HCT116 (cell line): ENCODE measurements at regions not wholly inside any gene's neighbourhood (a gene's known extent, or its start where the extent isn't known, plus 50 kb on each side); places are given as distances from the start of the nearest gene placed in this dataset.

Source experiments
- ATAC-seq: fragments of 200-7000 bp; cut with Tn5 transposase; 2 replicates; pipeline ENCODE4 v1.9.1; 2020; ENCODE audit warnings: mild to moderate bottlenecking, moderate library complexity
- BruUV-seq: library from RNA; stranded (reverse); fragments of 400-500 nt; replicated peaks from 2 replicates; lab custom pipeline; 2021; lab: Mats Ljungman, UMichigan
- CTCF ChIA-PET: fragments of 300-600 bp; sonication (Branson Sonifier 250); formaldehyde crosslinking; loops from one replicate; lab custom pipeline; 2021; ENCODE audit warnings: antibody characterized with exemption; lab: Charles Lee
- POLR2A ChIA-PET: fragments of 300-600, 350-600 bp; sonication (Branson Sonifier 250); formaldehyde crosslinking; loops from one replicate; lab custom pipeline; 2021; ENCODE audit warnings: antibody characterized with exemption; lab: Charles Lee
- RAD21 ChIA-PET, 2 experiments: fragments of 300-600 bp; sonication (Branson Sonifier 250); formaldehyde crosslinking; loops; one replicate each; lab custom pipeline; 2023; ENCODE audit warnings: low total read pairs in 2 of 2; ENCODE audit not compliant: uncharacterized antibody in 2 of 2, unreplicated experiment in 2 of 2, low non-redundant PET in 1 of 2; lab: Charles Lee
- DNase-seq: peaks from one replicate; pipeline ENCODE4 v3.0.0-alpha.2; 2010; ENCODE audit warnings: low read depth, low spot score
- H2AFZ ChIP-seq: fragments of 200-600 bp; shearing (Covaris generic), sonication (generic); 2 replicates; pipeline ENCODE4 v1.6.1; 2017; ENCODE audit warnings: low read depth, mixed run types, mixed read lengths, antibody characterized with exemption, low read length; ENCODE audit not compliant: poor library complexity, severe bottlenecking
- H3K27ac ChIP-seq: 2 replicates; pipeline ENCODE4 v1.5.1; 2012; ENCODE audit warnings: low read depth, low read length
- H3K27me3 ChIP-seq: fragments of 200-600 bp; sonication (generic); 2 replicates; pipeline ENCODE4 v1.6.1; 2016; ENCODE audit warnings: mixed run types, low read length, mixed read lengths; ENCODE audit not compliant: insufficient read depth
- H3K36me3 ChIP-seq, 2 experiments: fragments of 200-500 bp in 1 of 2; fragments of 200-600 bp in 1 of 2; sonication (Bioruptor generic) in 1 of 2; sonication (generic) in 1 of 2; 2 replicates each; pipeline versions ENCODE4 v1.5.1 to v1.6.1; 2014 to 2016; ENCODE audit warnings: low read length in 2 of 2, inconsistent platforms in 1 of 2, mixed read lengths in 1 of 2, mixed run types in 1 of 2; ENCODE audit not compliant: insufficient read depth in 2 of 2, control insufficient read depth in 1 of 2
- H3K4me1 ChIP-seq, 2 experiments: fragments of 200-600 bp in 1 of 2; sonication (generic) in 1 of 2; 2 replicates each; pipeline versions ENCODE4 v1.5.1 to v1.6.1; 2012 to 2017; ENCODE audit warnings: low read length in 2 of 2, inconsistent platforms in 1 of 2, mild to moderate bottlenecking in 1 of 2, mixed read lengths in 1 of 2, mixed run types in 1 of 2, moderate library complexity in 1 of 2; ENCODE audit not compliant: insufficient read depth in 2 of 2, control insufficient read depth in 1 of 2
- H3K4me2 ChIP-seq: fragments of 200-600 bp; sonication (generic); 2 replicates; pipeline ENCODE4 v1.6.1; 2017; ENCODE audit warnings: mixed run types, low read length, mixed read lengths
- H3K4me3 ChIP-seq, 2 experiments: fragments of 200-600 bp in 1 of 2; sonication (generic) in 1 of 2; replicated peaks in 1 of 2; 2 replicates each; pipeline ENCODE4 v1.5.1; 2011 to 2016; ENCODE audit warnings: low read length in 2 of 2, control low read depth in 1 of 2, low read depth in 1 of 2, mild to moderate bottlenecking in 1 of 2, mixed read lengths in 1 of 2, mixed run types in 1 of 2
- H3K79me2 ChIP-seq: fragments of 200-600 bp; sonication (generic); 2 replicates; pipeline ENCODE4 v1.6.1; 2017; ENCODE audit warnings: mild to moderate bottlenecking, mixed run types, low read length, moderate library complexity, mixed read lengths; ENCODE audit not compliant: insufficient read depth
- H3K9ac ChIP-seq: fragments of 200-600 bp; sonication (generic); 2 replicates; pipeline ENCODE4 v1.6.1; 2016; ENCODE audit warnings: low read length, mixed read lengths
- H3K9me2 ChIP-seq: fragments of 200-600 bp; sonication (generic), shearing (Covaris generic); 2 replicates; pipeline ENCODE4 v1.6.1; 2017; ENCODE audit warnings: mixed run types, mild to moderate bottlenecking, moderate library complexity; ENCODE audit not compliant: insufficient read depth
- H3K9me3 ChIP-seq, 2 experiments: fragments of 200-500 bp in 1 of 2; fragments of 200-600 bp in 1 of 2; sonication (Bioruptor generic) in 1 of 2; sonication (generic) in 1 of 2; 2 replicates each; pipeline ENCODE4 v1.6.1; 2014 to 2017; ENCODE audit warnings: low read length in 2 of 2, mixed read lengths in 2 of 2, inconsistent platforms in 1 of 2, low read depth in 1 of 2, mild to moderate bottlenecking in 1 of 2, mixed run types in 1 of 2, moderate library complexity in 1 of 2; ENCODE audit not compliant: control insufficient read depth in 1 of 2, insufficient read depth in 1 of 2
- H4K20me1 ChIP-seq: fragments of 200-600 bp; sonication (generic), shearing (Covaris generic); 2 replicates; pipeline ENCODE4 v1.6.1; 2017; ENCODE audit warnings: mixed run types, mild to moderate bottlenecking, moderate library complexity; ENCODE audit not compliant: insufficient read depth
- CBX3 ChIP-seq: IDR thresholded peaks from 2 replicates; pipeline ENCODE4 v1.6.1; 2012; ENCODE audit warnings: low read depth
- CEBPB ChIP-seq: IDR thresholded peaks from 2 replicates; pipeline ENCODE4 v1.6.1; 2012; ENCODE audit warnings: low read depth
- EGR1 ChIP-seq: IDR thresholded peaks from 2 replicates; pipeline ENCODE4 v1.6.1; 2012; ENCODE audit warnings: low read depth
- ELF1 ChIP-seq: IDR thresholded peaks from 2 replicates; pipeline ENCODE4 v1.6.1; 2012; ENCODE audit warnings: low read depth, borderline replicate concordance
- EZH2 ChIP-seq: fragments of 200-600 bp; sonication (generic); IDR thresholded peaks from 2 replicates; pipeline ENCODE4 v1.6.1; 2017; ENCODE audit warnings: antibody characterized with exemption, mixed run types
- FOSL1 ChIP-seq: IDR thresholded peaks from 2 replicates; pipeline ENCODE4 v1.6.1; 2012; ENCODE audit warnings: low read depth
- JUND ChIP-seq: IDR thresholded peaks from 2 replicates; pipeline ENCODE4 v1.6.1; 2012
- POLR2A ChIP-seq: IDR thresholded peaks from 2 replicates; pipeline ENCODE4 v1.7.0; 2011; ENCODE audit warnings: borderline replicate concordance; ENCODE audit not compliant: insufficient read depth, insufficient read length; ENCODE audit errors: extremely low read depth
- POLR2AphosphoS5 ChIP-seq: IDR thresholded peaks from 2 replicates; pipeline ENCODE4 v1.6.1; 2011; ENCODE audit warnings: mild to moderate bottlenecking, low read depth, low read length, moderate library complexity
- RAD21 ChIP-seq: IDR thresholded peaks from 2 replicates; pipeline ENCODE4 v1.6.1; 2012; ENCODE audit warnings: low read depth, mild to moderate bottlenecking
- SIN3A ChIP-seq: IDR thresholded peaks from 2 replicates; pipeline ENCODE4 v1.6.1; 2012; ENCODE audit warnings: low read depth
- SP1 ChIP-seq: IDR thresholded peaks from 2 replicates; pipeline ENCODE4 v1.6.1; 2012; ENCODE audit warnings: low read depth
- SRF ChIP-seq: IDR thresholded peaks from 2 replicates; pipeline ENCODE4 v1.6.1; 2012; ENCODE audit warnings: low read depth
- TCF7L2 ChIP-seq: IDR thresholded peaks from 2 replicates; pipeline ENCODE4 v1.7.0; 2011; ENCODE audit warnings: borderline replicate concordance, inconsistent platforms; ENCODE audit not compliant: insufficient read depth, insufficient read length; ENCODE audit errors: extremely low read depth
- YY1 ChIP-seq: IDR thresholded peaks from 2 replicates; pipeline ENCODE4 v1.6.1; 2011; ENCODE audit warnings: low read length, low read depth, moderate library complexity, mild to moderate bottlenecking; ENCODE audit not compliant: insufficient replicate concordance; ENCODE audit errors: extremely low read depth
- ZBTB33 ChIP-seq: IDR thresholded peaks from 2 replicates; pipeline ENCODE4 v1.6.1; 2011; ENCODE audit warnings: mild to moderate bottlenecking, low read length, moderate library complexity; ENCODE audit not compliant: insufficient replicate concordance; ENCODE audit errors: extremely low read depth
- ZFX ChIP-seq: fragments of 450-650 bp; IDR thresholded peaks from 2 replicates; pipeline ENCODE4 v1.6.1; 2017
- ZNF274 ChIP-seq: fragments of 200-500 bp; sonication (Bioruptor generic); IDR thresholded peaks from 2 replicates; pipeline ENCODE4 v1.6.1; 2014; ENCODE audit warnings: mild to moderate bottlenecking, low read depth, low read length, inconsistent platforms
- intact Hi-C: fragments of 100-400 bp; cut with micrococcal nuclease; formaldehyde crosslinking; loops from 2 replicates; pipeline ENCODE4 v1.10.0; 2022
- TF ChIP-seq, protein P1 (sequence below): IDR thresholded peaks from 2 replicates; pipeline ENCODE4 v1.6.1; 2012
- TF ChIP-seq, protein P2 (sequence below): IDR thresholded peaks from 2 replicates; pipeline ENCODE4 v1.6.1; 2012; ENCODE audit warnings: low read depth

GRCh38 chr7:159238541-159238940, 93.9 kb upstream of the VIPR2 start:
- Histone ChIP-seq H3K27ac (no peak overlapping the region), H3K4me1 (no peaks in the 10 kb centered on the region), H3K79me2 (no peaks in the 10 kb centered on the region), H3K4me3 (no peak overlapping the region), H3K9me2 (0 out of 2 replicates have a peak, but pooled peaks cover 4% of the 10 kb centered on the region), H3K9me3 (no peaks in the 10 kb centered on the region), H3K27me3 (no peaks in the 10 kb centered on the region; the same call in 1 of the 2 replicates), H4K20me1 (no peaks in the 10 kb centered on the region), H3K4me2 (no peak overlapping the region), H3K9ac (no peak overlapping the region), H2AFZ (no peak overlapping the region), H3K36me3 (no peaks in the 10 kb centered on the region)
- no peak for TF ChIP-seq ZNF274
- TF ChIP-seq, protein P1, sequence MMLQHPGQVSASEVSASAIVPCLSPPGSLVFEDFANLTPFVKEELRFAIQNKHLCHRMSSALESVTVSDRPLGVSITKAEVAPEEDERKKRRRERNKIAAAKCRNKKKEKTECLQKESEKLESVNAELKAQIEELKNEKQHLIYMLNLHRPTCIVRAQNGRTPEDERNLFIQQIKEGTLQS = no peak
- TF ChIP-seq SIN3A = no peak
- no peak for TF ChIP-seq SP1
- TF ChIP-seq JUND = no peak
- TF ChIP-seq, protein P2, sequence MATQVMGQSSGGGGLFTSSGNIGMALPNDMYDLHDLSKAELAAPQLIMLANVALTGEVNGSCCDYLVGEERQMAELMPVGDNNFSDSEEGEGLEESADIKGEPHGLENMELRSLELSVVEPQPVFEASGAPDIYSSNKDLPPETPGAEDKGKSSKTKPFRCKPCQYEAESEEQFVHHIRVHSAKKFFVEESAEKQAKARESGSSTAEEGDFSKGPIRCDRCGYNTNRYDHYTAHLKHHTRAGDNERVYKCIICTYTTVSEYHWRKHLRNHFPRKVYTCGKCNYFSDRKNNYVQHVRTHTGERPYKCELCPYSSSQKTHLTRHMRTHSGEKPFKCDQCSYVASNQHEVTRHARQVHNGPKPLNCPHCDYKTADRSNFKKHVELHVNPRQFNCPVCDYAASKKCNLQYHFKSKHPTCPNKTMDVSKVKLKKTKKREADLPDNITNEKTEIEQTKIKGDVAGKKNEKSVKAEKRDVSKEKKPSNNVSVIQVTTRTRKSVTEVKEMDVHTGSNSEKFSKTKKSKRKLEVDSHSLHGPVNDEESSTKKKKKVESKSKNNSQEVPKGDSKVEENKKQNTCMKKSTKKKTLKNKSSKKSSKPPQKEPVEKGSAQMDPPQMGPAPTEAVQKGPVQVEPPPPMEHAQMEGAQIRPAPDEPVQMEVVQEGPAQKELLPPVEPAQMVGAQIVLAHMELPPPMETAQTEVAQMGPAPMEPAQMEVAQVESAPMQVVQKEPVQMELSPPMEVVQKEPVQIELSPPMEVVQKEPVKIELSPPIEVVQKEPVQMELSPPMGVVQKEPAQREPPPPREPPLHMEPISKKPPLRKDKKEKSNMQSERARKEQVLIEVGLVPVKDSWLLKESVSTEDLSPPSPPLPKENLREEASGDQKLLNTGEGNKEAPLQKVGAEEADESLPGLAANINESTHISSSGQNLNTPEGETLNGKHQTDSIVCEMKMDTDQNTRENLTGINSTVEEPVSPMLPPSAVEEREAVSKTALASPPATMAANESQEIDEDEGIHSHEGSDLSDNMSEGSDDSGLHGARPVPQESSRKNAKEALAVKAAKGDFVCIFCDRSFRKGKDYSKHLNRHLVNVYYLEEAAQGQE = no peak
- no peak for TF ChIP-seq ZFX
- no peak for TF ChIP-seq POLR2AphosphoS5
- no peak for TF ChIP-seq EZH2
- no peak for TF ChIP-seq FOSL1
- TF ChIP-seq SRF = no peak
- TF ChIP-seq CEBPB = no peak
- no peak for TF ChIP-seq RAD21
- TF ChIP-seq ELF1 = no peak
- TF ChIP-seq YY1 = no peak
- TF ChIP-seq TCF7L2 = no peak
- no peak for TF ChIP-seq EGR1
- TF ChIP-seq POLR2A = no peak
- no peak for TF ChIP-seq ZBTB33
- TF ChIP-seq CBX3 = no peak
- BruUV-seq = no TSS peak
- ChIA-PET RAD21 (no interaction called here), POLR2A (no interaction called here), CTCF (no interaction called here)
- intact Hi-C loops = no loop called here
- ATAC-seq = no peak
- DNase-seq = no peak
